ENCODE measurements at regions not wholly inside any gene's neighbourhood (a gene's known extent, or its start where the extent isn't known, plus 50 kb on each side); places are given as distances from the start of the nearest gene placed in this dataset.

DNA sequence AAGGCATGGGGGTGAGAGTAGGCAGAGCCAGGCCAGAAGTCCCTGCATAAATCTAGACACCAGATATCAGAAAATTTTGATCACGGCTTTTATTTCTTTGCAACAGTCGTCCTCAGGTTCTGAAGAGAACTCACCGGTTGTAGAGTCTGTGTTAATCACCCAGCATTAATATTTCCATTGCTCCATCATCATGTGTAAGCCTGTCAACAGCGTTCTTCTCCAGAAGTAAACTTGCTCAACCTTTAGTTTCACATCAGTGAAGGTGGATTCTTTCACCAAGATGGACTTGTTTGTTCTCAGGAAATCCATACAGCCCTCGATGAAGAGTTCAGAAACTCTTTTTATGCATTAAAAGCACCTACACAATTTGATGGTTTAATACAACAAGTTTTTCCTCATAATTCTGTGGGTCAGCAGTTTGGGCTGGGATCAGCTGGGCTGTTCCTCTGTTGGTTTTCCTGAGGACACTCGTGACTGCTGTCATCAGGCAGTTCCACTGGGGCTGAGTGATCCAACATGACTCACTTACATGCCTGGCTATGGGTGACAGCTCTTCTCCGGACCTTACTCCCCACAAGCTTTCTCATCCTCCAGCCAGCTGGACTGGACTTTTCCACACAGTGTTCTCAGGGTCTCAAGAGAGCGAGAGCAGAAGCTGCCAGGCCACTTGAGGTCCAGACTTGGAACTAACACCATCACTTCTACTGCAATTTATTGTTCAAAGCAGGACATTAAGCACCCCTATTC lies 303.4 kb downstream of the ZNF621 start:
- TF ChIP-seq, protein P1, sequence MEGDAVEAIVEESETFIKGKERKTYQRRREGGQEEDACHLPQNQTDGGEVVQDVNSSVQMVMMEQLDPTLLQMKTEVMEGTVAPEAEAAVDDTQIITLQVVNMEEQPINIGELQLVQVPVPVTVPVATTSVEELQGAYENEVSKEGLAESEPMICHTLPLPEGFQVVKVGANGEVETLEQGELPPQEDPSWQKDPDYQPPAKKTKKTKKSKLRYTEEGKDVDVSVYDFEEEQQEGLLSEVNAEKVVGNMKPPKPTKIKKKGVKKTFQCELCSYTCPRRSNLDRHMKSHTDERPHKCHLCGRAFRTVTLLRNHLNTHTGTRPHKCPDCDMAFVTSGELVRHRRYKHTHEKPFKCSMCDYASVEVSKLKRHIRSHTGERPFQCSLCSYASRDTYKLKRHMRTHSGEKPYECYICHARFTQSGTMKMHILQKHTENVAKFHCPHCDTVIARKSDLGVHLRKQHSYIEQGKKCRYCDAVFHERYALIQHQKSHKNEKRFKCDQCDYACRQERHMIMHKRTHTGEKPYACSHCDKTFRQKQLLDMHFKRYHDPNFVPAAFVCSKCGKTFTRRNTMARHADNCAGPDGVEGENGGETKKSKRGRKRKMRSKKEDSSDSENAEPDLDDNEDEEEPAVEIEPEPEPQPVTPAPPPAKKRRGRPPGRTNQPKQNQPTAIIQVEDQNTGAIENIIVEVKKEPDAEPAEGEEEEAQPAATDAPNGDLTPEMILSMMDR (IDR thresholded peaks at IDR 0.05; ENCODE audit: borderline replicate concordance, extremely low read depth, low read length, poor library complexity, severe bottlenecking) = no peak
- no peak for TF ChIP-seq EZH2 (IDR thresholded peaks at IDR 0.05; ENCODE audit: borderline replicate concordance, low read depth, low read length, severe bottlenecking)

Data from DND-41 (cell line).